Liver (tissue), 8 donors: ENCODE measurements at regions not wholly inside any gene's neighbourhood (a gene's known extent, or its start where the extent isn't known, plus 50 kb on each side); places are given as distances from the start of the nearest gene placed in this dataset.

Experiments used
- DNase-seq: peaks from one replicate; pipeline ENCODE4 v3.0.0-alpha.2; 2017; ENCODE audit warnings: low spot score
- H3K27ac ChIP-seq, 2 donors: one replicate each; pipeline ENCODE4 v1.7.0; 2013; ENCODE audit warnings: inconsistent platforms in 2 of 2, low read length in 2 of 2, control low read depth in 1 of 2, low read depth in 1 of 2, mild to moderate bottlenecking in 1 of 2
- H3K27me3 ChIP-seq, 4 donors: one replicate each; pipeline versions ENCODE4 v1.6.1 to v1.7.0; 2013; ENCODE audit warnings: low read length in 3 of 4, inconsistent platforms in 1 of 4, mild to moderate bottlenecking in 1 of 4, moderate library complexity in 1 of 4; ENCODE audit not compliant: control insufficient read depth in 4 of 4, insufficient read depth in 4 of 4
- H3K36me3 ChIP-seq, 4 donors: one replicate each; pipeline versions ENCODE4 v1.6.1 to v1.7.0; 2013; ENCODE audit warnings: low read length in 3 of 4, mild to moderate bottlenecking in 3 of 4, low read depth in 1 of 4, moderate library complexity in 1 of 4; ENCODE audit not compliant: control insufficient read depth in 4 of 4, insufficient read depth in 3 of 4
- H3K4me1 ChIP-seq, 4 donors: one replicate each; pipeline versions ENCODE4 v1.6.1 to v1.7.0; 2013; ENCODE audit warnings: low read length in 3 of 4, mild to moderate bottlenecking in 3 of 4, moderate library complexity in 1 of 4; ENCODE audit not compliant: control insufficient read depth in 4 of 4, insufficient read depth in 4 of 4
- H3K4me3 ChIP-seq, 3 donors: one replicate each; pipeline versions ENCODE4 v1.6.1 to v1.7.0; 2013; ENCODE audit warnings: low read length in 3 of 3, control low read depth in 1 of 3, low read depth in 1 of 3, mild to moderate bottlenecking in 1 of 3
- H3K9ac ChIP-seq, 2 donors: one replicate each; pipeline ENCODE4 v1.7.0; 2013; ENCODE audit warnings: low read length in 2 of 2, mild to moderate bottlenecking in 2 of 2, moderate library complexity in 2 of 2, control low read depth in 1 of 2, low read depth in 1 of 2
- H3K9me3 ChIP-seq, 4 donors: one replicate each; pipeline versions ENCODE4 v1.6.1 to v1.7.0; 2013; ENCODE audit warnings: low read length in 3 of 4; ENCODE audit not compliant: control insufficient read depth in 4 of 4
- ATF3 ChIP-seq: IDR thresholded peaks from 2 replicates; pipeline ENCODE4 v1.6.1; 2016; ENCODE audit warnings: antibody characterized with exemption
- CTCF ChIP-seq: fragments of 150-350 bp; IDR thresholded peaks from 2 replicates; pipeline ENCODE4 v1.5.1; 2017; ENCODE audit warnings: improper control_type of control experiment, low read depth, low read length; ENCODE audit not compliant: missing input control
- EGR1 ChIP-seq, 2 donors: IDR thresholded peaks; 2 replicates each; pipeline ENCODE4 v1.6.1; 2016 to 2018; ENCODE audit warnings: antibody characterized with exemption in 2 of 2, low read depth in 2 of 2
- FOXA1 ChIP-seq: IDR thresholded peaks from 2 replicates; pipeline ENCODE4 v1.6.1; 2016; ENCODE audit warnings: antibody characterized with exemption
- FOXA2 ChIP-seq: IDR thresholded peaks from 2 replicates; pipeline ENCODE4 v1.6.1; 2016; ENCODE audit warnings: antibody characterized with exemption
- GABPA ChIP-seq, 2 donors: IDR thresholded peaks in 1 of 2; conservative IDR thresholded peaks in 1 of 2; 2 replicates each; pipeline ENCODE4 v1.6.1; 2016; ENCODE audit warnings: antibody characterized with exemption in 2 of 2, mild to moderate bottlenecking in 1 of 2, moderate library complexity in 1 of 2
- HNF4G ChIP-seq: IDR thresholded peaks from 2 replicates; pipeline ENCODE4 v1.6.1; 2016; ENCODE audit warnings: antibody characterized with exemption
- JUND ChIP-seq, 2 donors: IDR thresholded peaks; 2 replicates each; pipeline ENCODE4 v1.6.1; 2016; ENCODE audit warnings: antibody characterized with exemption in 2 of 2
- MAX ChIP-seq: IDR thresholded peaks from 2 replicates; pipeline ENCODE4 v1.6.1; 2016; ENCODE audit warnings: antibody characterized with exemption
- NR2F2 ChIP-seq: IDR thresholded peaks from 2 replicates; pipeline ENCODE4 v1.6.1; 2016; ENCODE audit warnings: antibody characterized with exemption
- RAD21 ChIP-seq, 2 donors: IDR thresholded peaks; 2 replicates each; pipeline ENCODE4 v1.6.1; 2016; ENCODE audit warnings: antibody characterized with exemption in 2 of 2, mild to moderate bottlenecking in 2 of 2
- RXRA ChIP-seq, 2 donors: IDR thresholded peaks; 2 replicates each; pipeline ENCODE4 v1.6.1; 2017 to 2018; ENCODE audit warnings: antibody characterized with exemption in 2 of 2, mild to moderate bottlenecking in 1 of 2
- SP1 ChIP-seq: IDR thresholded peaks from 2 replicates; pipeline ENCODE4 v1.6.1; 2018; ENCODE audit warnings: antibody characterized with exemption, mild to moderate bottlenecking
- TAF1 ChIP-seq: conservative IDR thresholded peaks from 2 replicates; pipeline ENCODE4 v1.6.1; 2016; ENCODE audit warnings: antibody characterized with exemption, mild to moderate bottlenecking
- YY1 ChIP-seq: IDR thresholded peaks from 2 replicates; pipeline ENCODE4 v1.6.1; 2016; ENCODE audit warnings: antibody characterized with exemption, mild to moderate bottlenecking
- ZBTB33 ChIP-seq: IDR thresholded peaks from 2 replicates; pipeline ENCODE4 v1.6.1; 2016; ENCODE audit warnings: antibody characterized with exemption
- WGBS: extraction: QIAGEN DNeasy Blood & Tissue Kit; methylation state at CpG from one replicate; pipeline ENCODE4 v1.1.7; 2013; 5-methylcytosine and 5-hydroxymethylcytosine counted together
- donor health status: healthy.
- donor health status: healthy.
- donor health status: healthy.
- donor health status: healthy.
- donor health status: healthy.

- 72% methylated on average over 7 of the region's 7 CpGs for WGBS
- H3K4me3 ChIP-seq: no peak overlapping the region
- no peaks in the 10 kb centered on the region for H3K36me3 ChIP-seq
- H3K9ac ChIP-seq: no peak overlapping the region
- TF ChIP-seq ATF3 (no peak), ZBTB33 (no peak), YY1 (no peak), NR2F2 (no peak), CTCF (no peak), RXRA (IDR thresholded peaks at IDR 0.05) (no peak), TAF1 (no peak)
- H3K27ac ChIP-seq: no peak overlapping the region
- no peaks in the 10 kb centered on the region for H3K9me3 ChIP-seq
- H3K27me3 ChIP-seq: peaks cover 0 to 3% (median 0%) of the 10 kb centered on the region in 4 donors
- no peak for DNase-seq
- H3K4me1 ChIP-seq: no peaks in the 10 kb centered on the region
Observed at GRCh38 chr14:98200601-98201000, 1071.4 kb downstream of the BCL11B start.

- H3K9me3 ChIP-seq: no peaks in the 10 kb centered on the region
- no peak for DNase-seq
- no peak overlapping the region for H3K4me3 ChIP-seq
- peaks cover 0 to 3% (median 0%) of the 10 kb centered on the region in 4 donors for H3K27me3 ChIP-seq
- H3K9ac ChIP-seq: no peak overlapping the region
- WGBS: 65% methylated on average over 6 of the region's 6 CpGs
- no peak overlapping the region for H3K27ac ChIP-seq
- H3K36me3 ChIP-seq: no peaks in the 10 kb centered on the region
- TF ChIP-seq MAX: no peak
- no peak for TF ChIP-seq FOXA1
- no peak for TF ChIP-seq YY1
- TF ChIP-seq HNF4G: no peak
- H3K4me1 ChIP-seq: no peaks in the 10 kb centered on the region
Observed at GRCh38 chr14:98203421-98203820, 1068.6 kb downstream of the BCL11B start.

- DNase-seq: no peak
- Histone ChIP-seq H3K4me1 (no peaks in the 10 kb centered on the region), H3K27ac (no peak overlapping the region), H3K36me3 (no peaks in the 10 kb centered on the region), H3K27me3 (peaks cover 0 to 3% (median 0%) of the 10 kb centered on the region in 4 donors), H3K9ac (no peak overlapping the region), H3K9me3 (no peaks in the 10 kb centered on the region), H3K4me3 (no peak overlapping the region)
- WGBS: 46% methylated on average over 3 of the region's 3 CpGs
- TF ChIP-seq MAX (no peak), ATF3 (no peak), EGR1 (IDR thresholded peaks at IDR 0.05; ENCODE audit: low read depth in 2 of 2) (no peak), GABPA (IDR thresholded peaks at IDR 0.05 in 1 of 2, conservative IDR thresholded peaks at IDR 0.05 in 1 of 2) (no peak), SP1 (no peak), TAF1 (no peak), NR2F2 (no peak), RAD21 (IDR thresholded peaks at IDR 0.05) (no peak), ZBTB33 (no peak), FOXA2 (no peak), YY1 (no peak), RXRA (IDR thresholded peaks at IDR 0.05) (no peak), FOXA1 (no peak), CTCF (no peak), JUND (IDR thresholded peaks at IDR 0.05) (no peak)
Observed at GRCh38 chr14:98204139-98204538, 1067.9 kb downstream of the BCL11B start.
